Thyroid gland (tissue), 4 donors: ENCODE measurements at regions not wholly inside any gene's neighbourhood (a gene's known extent, or its start where the extent isn't known, plus 50 kb on each side); places are given as distances from the start of the nearest gene placed in this dataset.

Experiments
- DNase-seq, 2 donors: peaks; one replicate each; pipeline ENCODE4 v3.0.0-alpha.2; 2019
- H3K27ac ChIP-seq, 3 donors: fragments of 200-600 bp; sonication (generic); 1 replicate in 2 of 3; 2 replicates in 1 of 3; pipeline ENCODE4 v1.5.1; 2016 to 2019; ENCODE audit warnings: mild to moderate bottlenecking in 1 of 3, moderate library complexity in 1 of 3
- H3K27me3 ChIP-seq: fragments of 200-600 bp; sonication (generic); one replicate; pipeline ENCODE4 v1.5.1; 2019
- H3K36me3 ChIP-seq, 2 donors: fragments of 200-600 bp; sonication (generic); one replicate each; pipeline ENCODE4 v1.5.1; 2016 to 2019
- H3K4me1 ChIP-seq, 2 donors: fragments of 200-600 bp; sonication (generic); one replicate each; pipeline ENCODE4 v1.5.1; 2017 to 2019
- H3K4me3 ChIP-seq, 3 donors: fragments of 200-600 bp; sonication (generic); replicated peaks in 1 of 3; 1 replicate in 2 of 3; 2 replicates in 1 of 3; pipeline ENCODE4 v1.5.1; 2016; ENCODE audit warnings: mild to moderate bottlenecking in 1 of 3
- H3K9me3 ChIP-seq: fragments of 200-600 bp; sonication (generic); one replicate; pipeline ENCODE4 v1.5.1; 2017
- POLR2A ChIP-seq, 2 donors: fragments of 450-650 bp; IDR thresholded peaks; one replicate each; pipeline ENCODE4 v1.6.1; 2017; ENCODE audit warnings: antibody characterized with exemption in 2 of 2, mild to moderate bottlenecking in 2 of 2, moderate library complexity in 1 of 2
- WGBS, 2 donors: methylation state at CpG; one replicate each; pipeline ENCODE4 v1.1.5; 2017; 5-methylcytosine and 5-hydroxymethylcytosine counted together
- intact Hi-C: fragments of 100-400 bp; cut with DNase I; formaldehyde crosslinking; loops from one replicate; pipeline ENCODE4 v1.15.1; 2023
- TF ChIP-seq, protein P1 (sequence below), 6 experiments: fragments of 200-600 bp in 3 of 6; fragments of 450-650 bp in 3 of 6; sonication (generic) in 3 of 6; IDR thresholded peaks; one replicate each; pipeline ENCODE4 v1.5.1; 2016 to 2019; ENCODE audit warnings: antibody characterized with exemption in 6 of 6, mild to moderate bottlenecking in 2 of 6, inconsistent platforms in 1 of 6, moderate library complexity in 1 of 6

DNA sequence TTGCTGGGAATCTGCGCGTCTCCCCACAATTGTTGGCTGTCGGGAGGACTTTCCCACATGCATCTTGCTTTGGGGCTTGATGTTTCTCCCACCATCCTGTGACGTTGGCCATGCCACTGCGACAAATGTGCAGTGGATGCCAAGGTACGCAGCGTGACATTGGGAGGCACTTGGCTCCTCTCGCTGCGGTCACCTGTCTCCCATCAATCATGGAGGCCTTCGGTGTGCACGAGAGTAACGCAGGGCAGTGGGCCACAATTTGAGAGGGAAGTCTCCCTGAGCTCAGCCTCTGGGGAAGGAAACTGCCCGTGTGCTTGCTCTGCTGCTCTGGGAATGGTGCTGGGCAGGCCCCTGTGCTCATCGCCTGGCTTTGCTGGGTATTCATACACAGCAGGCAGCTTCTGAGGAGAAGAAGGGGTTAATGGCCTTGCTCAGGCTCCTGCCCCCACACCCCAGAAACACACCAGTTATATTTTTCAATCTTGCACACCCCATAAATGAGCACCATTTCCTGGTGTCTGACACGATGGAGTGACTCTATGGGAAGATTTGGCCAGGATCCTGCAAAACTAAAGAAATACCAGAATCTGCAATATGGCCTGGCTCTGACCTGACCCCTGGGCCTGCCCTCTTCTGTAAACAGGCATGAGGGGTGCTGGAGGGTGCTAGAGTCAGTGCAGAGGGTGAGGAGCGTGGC lies 153.5 kb downstream of the ADAMTS15 start:
- TF ChIP-seq, protein P1, sequence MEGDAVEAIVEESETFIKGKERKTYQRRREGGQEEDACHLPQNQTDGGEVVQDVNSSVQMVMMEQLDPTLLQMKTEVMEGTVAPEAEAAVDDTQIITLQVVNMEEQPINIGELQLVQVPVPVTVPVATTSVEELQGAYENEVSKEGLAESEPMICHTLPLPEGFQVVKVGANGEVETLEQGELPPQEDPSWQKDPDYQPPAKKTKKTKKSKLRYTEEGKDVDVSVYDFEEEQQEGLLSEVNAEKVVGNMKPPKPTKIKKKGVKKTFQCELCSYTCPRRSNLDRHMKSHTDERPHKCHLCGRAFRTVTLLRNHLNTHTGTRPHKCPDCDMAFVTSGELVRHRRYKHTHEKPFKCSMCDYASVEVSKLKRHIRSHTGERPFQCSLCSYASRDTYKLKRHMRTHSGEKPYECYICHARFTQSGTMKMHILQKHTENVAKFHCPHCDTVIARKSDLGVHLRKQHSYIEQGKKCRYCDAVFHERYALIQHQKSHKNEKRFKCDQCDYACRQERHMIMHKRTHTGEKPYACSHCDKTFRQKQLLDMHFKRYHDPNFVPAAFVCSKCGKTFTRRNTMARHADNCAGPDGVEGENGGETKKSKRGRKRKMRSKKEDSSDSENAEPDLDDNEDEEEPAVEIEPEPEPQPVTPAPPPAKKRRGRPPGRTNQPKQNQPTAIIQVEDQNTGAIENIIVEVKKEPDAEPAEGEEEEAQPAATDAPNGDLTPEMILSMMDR (IDR thresholded peaks at IDR 0.05), result no peak
- no peak for TF ChIP-seq POLR2A (IDR thresholded peaks at IDR 0.05)
- 89 to 95% methylated on average over 15 to 16 of the region's 16 CpGs for WGBS, 2 donors
- no peak for DNase-seq
- Histone ChIP-seq H3K36me3 (no peaks in the 10 kb centered on the region), H3K4me3 (no peak overlapping the region), H3K4me1 (peaks cover 9 to 10% of the 10 kb centered on the region in 2 donors), H3K27ac (no peak overlapping the region), H3K27me3 (no peaks in the 10 kb centered on the region), H3K9me3 (no peaks in the 10 kb centered on the region)
- intact Hi-C loops, result no loop called here

DNA sequence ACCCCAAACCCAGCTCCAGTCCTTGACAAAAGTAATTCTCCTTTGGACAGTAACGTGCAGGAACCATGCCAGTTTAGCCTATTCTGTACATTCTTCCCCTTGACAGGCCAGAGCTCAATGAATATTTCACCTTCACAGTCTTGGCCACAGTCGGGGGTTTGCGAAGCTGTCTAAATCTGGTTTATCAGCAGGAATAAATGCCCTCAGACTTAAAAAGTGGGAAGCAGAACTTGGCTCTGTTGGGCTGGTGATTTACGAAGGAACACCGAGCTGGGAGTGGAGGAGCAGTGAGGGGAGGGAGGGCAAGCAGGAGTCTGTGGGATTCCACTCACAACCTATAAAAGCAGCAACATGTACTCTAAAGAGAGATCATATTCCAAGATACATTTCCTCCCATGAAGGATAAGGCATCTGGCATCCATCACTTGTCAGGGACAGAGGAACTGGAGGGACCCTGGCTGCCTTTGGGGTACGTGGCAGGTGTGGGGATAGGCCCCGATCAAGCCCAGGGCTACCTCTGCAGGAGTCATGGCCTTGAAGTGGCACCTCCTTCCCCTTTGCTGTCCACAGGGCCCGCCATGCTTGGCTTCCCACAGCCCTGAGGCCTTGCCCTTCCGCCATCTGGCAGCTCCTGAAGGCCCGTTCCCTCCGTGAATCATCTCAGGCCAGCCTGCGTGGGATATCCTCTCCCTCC lies 154.3 kb downstream of the ADAMTS15 start:
- Histone ChIP-seq H3K27me3 (no peaks in the 10 kb centered on the region), H3K4me3 (no peak overlapping the region), H3K36me3 (no peaks in the 10 kb centered on the region), H3K27ac (no peak overlapping the region), H3K4me1 (peaks cover 15 to 17% of the 10 kb centered on the region in 2 donors), H3K9me3 (no peaks in the 10 kb centered on the region)
- 93 to 97% methylated on average over 12 of the region's 12 CpGs for WGBS, 2 donors
- DNase-seq, result no peak
- intact Hi-C loops, result no loop called here
- TF ChIP-seq POLR2A (IDR thresholded peaks at IDR 0.05), result no peak
- TF ChIP-seq, protein P1 (IDR thresholded peaks at IDR 0.05), result no peak

DNA sequence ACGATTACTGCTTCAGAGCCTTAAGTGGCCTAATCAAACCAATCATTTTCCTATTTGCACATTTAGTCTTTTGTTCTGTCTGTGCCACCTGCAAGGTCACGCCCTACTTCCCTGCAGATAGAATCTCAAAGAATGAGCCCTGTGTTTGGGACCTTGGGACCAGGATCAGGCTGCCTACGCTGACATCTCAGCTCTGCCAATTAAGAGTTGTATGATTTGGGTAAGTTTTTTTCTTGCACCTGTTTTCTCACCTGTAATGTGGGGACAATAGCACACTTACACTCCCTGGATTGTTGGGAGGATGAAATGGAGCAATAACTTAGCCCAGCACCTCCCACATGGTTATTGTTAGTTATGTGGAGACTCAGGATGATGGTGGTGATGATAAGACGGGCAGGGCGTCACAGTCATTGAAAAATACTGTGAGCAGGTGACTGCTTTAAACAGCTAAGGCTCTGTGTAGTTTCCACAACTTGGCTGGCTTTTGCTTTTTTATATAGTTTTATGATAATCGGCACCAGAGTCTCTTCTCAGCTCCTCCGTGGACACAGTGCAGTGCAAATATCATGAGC lies 155.0 kb downstream of the ADAMTS15 start:
- Histone ChIP-seq H3K4me1 (peaks cover 15 to 19% of the 10 kb centered on the region in 2 donors), H3K27me3 (no peaks in the 10 kb centered on the region), H3K9me3 (no peaks in the 10 kb centered on the region), H3K36me3 (no peaks in the 10 kb centered on the region), H3K4me3 (no peak overlapping the region), H3K27ac (no peak overlapping the region)
- no peak for DNase-seq
- TF ChIP-seq, protein P1 (IDR thresholded peaks at IDR 0.05), result no peak
- TF ChIP-seq POLR2A (IDR thresholded peaks at IDR 0.05), result no peak
- 87 to 89% methylated on average over 7 of the region's 7 CpGs for WGBS, 2 donors
- intact Hi-C loops, result no loop called here

DNA sequence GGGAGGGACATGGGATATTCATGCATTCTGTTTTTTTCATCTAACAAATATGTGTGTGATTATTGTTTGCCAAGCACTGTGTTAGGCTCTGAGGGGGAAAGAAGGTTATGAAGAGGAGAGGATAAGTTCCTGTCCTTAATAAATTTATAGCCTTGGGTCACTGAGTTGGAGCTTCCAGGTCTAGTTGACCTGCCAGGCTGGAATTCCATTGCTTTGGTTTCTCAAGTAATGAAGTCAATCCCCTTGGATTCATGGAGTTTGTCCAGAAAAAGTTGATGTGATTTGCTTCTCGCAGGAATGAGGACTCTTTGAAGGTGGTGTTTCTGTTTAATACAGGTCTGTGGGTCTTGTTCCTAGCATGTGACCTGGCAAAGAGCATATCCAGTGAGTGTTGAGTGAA lies 156.2 kb downstream of the ADAMTS15 start:
- Histone ChIP-seq H3K27ac (no peak overlapping the region), H3K9me3 (no peaks in the 10 kb centered on the region), H3K27me3 (no peaks in the 10 kb centered on the region), H3K4me1 (peaks cover 15 to 26% of the 10 kb centered on the region in 2 donors), H3K36me3 (no peaks in the 10 kb centered on the region), H3K4me3 (no peak overlapping the region)
- intact Hi-C loops, result no loop called here
- DNase-seq, result no peak
- 83 to 84% methylated on average over 1 of the region's 1 CpG for WGBS, 2 donors
- TF ChIP-seq POLR2A (IDR thresholded peaks at IDR 0.05), result no peak
- TF ChIP-seq, protein P1 (IDR thresholded peaks at IDR 0.05), result no peak

DNA sequence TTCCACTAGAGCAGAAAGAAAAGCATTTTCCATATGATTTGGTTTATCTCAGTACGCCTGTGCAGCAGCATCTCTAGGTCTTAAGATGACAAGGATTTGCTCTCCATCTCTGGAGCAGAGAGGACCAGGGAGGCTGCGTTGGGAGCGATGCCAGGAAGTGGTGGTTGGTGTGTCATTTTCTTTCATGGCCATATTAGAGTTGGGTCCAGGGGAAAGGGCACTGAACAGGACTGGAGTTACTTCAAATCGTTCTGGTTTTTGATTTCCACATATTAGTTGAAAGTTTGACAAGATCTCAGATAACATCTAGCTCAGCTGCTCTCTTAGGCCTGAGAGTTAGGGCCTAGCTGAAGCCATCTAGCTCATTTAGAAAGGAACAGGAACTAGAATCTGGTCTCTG lies 157.7 kb downstream of the ADAMTS15 start:
- peaks cover 11 to 31% of the 10 kb centered on the region in 2 donors for H3K4me1 ChIP-seq
- WGBS, 2 donors, result 85 to 87% methylated on average over 4 of the region's 4 CpGs

More for the DNA sequence above, 157.7 kb downstream of the ADAMTS15 start:
- Histone ChIP-seq H3K9me3 (no peaks in the 10 kb centered on the region), H3K4me3 (no peak overlapping the region), H3K36me3 (no peaks in the 10 kb centered on the region), H3K27ac (peak overlapping the region in 2 of 3 donors; percentile 48 to 53), H3K27me3 (no peaks in the 10 kb centered on the region)
- TF ChIP-seq, protein P1 (IDR thresholded peaks at IDR 0.05), result no peak
- no peak for TF ChIP-seq POLR2A (IDR thresholded peaks at IDR 0.05)
- no peak for DNase-seq
- intact Hi-C loops, result no loop called here
